Epithelial cell of proximal tubule (primary cell): ENCODE measurements at regions not wholly inside any gene's neighbourhood (a gene's known extent, or its start where the extent isn't known, plus 50 kb on each side); places are given as distances from the start of the nearest gene placed in this dataset.

Experiments
- DNase-seq: peaks from one replicate; pipeline ENCODE4 v3.0.0-alpha.2; 2011; ENCODE audit warnings: low read depth
- H3K4me3 ChIP-seq: 2 replicates; pipeline ENCODE4 v1.5.1; 2011; ENCODE audit warnings: low read depth, mild to moderate bottlenecking, low read length
- TF ChIP-seq, protein P1 (sequence below): conservative IDR thresholded peaks from 2 replicates; pipeline ENCODE4 v1.5.1; 2012; ENCODE audit warnings: low read depth, mild to moderate bottlenecking, low read length

- no peak for DNase-seq
- TF ChIP-seq, protein P1, sequence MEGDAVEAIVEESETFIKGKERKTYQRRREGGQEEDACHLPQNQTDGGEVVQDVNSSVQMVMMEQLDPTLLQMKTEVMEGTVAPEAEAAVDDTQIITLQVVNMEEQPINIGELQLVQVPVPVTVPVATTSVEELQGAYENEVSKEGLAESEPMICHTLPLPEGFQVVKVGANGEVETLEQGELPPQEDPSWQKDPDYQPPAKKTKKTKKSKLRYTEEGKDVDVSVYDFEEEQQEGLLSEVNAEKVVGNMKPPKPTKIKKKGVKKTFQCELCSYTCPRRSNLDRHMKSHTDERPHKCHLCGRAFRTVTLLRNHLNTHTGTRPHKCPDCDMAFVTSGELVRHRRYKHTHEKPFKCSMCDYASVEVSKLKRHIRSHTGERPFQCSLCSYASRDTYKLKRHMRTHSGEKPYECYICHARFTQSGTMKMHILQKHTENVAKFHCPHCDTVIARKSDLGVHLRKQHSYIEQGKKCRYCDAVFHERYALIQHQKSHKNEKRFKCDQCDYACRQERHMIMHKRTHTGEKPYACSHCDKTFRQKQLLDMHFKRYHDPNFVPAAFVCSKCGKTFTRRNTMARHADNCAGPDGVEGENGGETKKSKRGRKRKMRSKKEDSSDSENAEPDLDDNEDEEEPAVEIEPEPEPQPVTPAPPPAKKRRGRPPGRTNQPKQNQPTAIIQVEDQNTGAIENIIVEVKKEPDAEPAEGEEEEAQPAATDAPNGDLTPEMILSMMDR, result no peak
- no peak overlapping the region for H3K4me3 ChIP-seq
These were observed 135.7 kb upstream of the NAV2 start for GRCh38 chr11:19576903-19577302.

GRCh38 chr11:19576054-19576453, 136.6 kb upstream of the NAV2 start:
- TF ChIP-seq, protein P1, result no peak
- no peak overlapping the region for H3K4me3 ChIP-seq
- no peak for DNase-seq

DNA sequence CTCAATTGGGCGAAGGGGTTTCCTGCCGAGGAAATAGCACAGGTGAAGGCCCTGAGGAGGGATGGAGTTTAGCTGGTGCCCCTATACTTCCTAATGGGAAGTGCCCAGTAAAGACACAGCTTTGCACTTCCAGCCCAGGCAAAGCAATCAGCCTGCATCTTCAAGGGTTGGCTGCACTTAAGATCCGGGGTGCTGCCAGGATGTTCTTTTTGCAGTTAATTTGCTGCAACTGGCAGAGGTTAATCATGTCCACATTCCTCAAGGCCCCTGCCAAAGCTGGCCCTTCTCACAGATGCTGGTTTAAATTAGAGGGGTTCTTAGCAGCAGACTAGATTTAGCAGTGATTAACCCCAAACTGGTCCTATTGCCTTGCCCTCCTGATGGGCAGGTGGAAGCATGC, 137.7 kb upstream of the NAV2 start:
- no peak for DNase-seq
- no peak overlapping the region for H3K4me3 ChIP-seq
- TF ChIP-seq, protein P1, result no peak

GRCh38 chr11:19573666-19574065, 139.0 kb upstream of the NAV2 start:
- DNase-seq, result no peak
- H3K4me3 ChIP-seq, result no peak overlapping the region
- TF ChIP-seq, protein P1, result no peak

GRCh38 chr11:19571906-19572305, 140.7 kb upstream of the NAV2 start:
- TF ChIP-seq, protein P1, result no peak
- H3K4me3 ChIP-seq, result no peak overlapping the region
- DNase-seq, result no peak

DNA sequence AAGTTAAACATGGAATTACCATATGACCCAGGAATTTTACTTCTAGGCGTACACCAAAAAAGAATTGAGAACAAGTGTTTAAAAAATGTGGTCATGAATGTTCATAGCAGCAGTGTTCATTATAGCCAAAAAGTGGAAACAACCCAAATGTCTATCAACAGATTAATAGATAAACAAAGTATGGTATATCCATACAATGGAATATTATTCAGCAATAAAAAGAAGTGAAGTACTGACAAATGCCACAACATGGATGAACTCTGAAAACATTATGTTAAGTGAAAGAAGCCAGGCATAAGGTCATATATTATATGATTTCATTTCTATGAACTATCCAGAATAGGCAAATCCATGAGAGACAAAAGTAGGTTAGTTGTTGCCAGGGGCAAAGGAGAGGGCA, 141.7 kb upstream of the NAV2 start:
- DNase-seq, result no peak
- no peak overlapping the region for H3K4me3 ChIP-seq
- TF ChIP-seq, protein P1, result no peak

DNA sequence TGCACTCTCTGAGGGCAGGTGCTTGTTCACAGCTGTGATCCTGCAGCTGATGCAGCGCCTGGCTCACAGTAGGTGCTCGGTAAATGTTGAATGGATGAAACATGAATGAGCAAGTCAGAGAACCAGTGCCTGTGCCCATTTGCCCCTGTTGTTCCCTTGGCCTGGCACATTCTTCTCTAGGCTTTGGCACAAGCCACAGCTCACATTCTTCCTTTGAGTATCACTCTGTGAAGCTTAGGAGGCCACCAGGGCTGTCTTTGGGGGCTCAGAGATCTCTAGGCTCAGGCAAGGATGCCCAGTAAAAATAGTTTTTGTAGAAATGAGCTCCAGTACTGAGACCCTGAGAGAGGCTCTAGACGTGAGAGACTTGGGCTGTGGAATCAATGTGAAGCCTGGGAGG, 144.6 kb upstream of the NAV2 start:
- TF ChIP-seq, protein P1, result no peak
- H3K4me3 ChIP-seq, result no peak overlapping the region
- DNase-seq, result no peak
